GM18870 (cell line): ENCODE measurements at regions not wholly inside any gene's neighbourhood (a gene's known extent, or its start where the extent isn't known, plus 50 kb on each side); places are given as distances from the start of the nearest gene placed in this dataset.

Experiments
- ATAC-seq: cut with Tn5 transposase; IDR thresholded peaks from one replicate; pipeline ENCODE4 v1.9.1; 2021; ENCODE audit warnings: moderate library complexity; ENCODE audit not compliant: unreplicated experiment

DNA sequence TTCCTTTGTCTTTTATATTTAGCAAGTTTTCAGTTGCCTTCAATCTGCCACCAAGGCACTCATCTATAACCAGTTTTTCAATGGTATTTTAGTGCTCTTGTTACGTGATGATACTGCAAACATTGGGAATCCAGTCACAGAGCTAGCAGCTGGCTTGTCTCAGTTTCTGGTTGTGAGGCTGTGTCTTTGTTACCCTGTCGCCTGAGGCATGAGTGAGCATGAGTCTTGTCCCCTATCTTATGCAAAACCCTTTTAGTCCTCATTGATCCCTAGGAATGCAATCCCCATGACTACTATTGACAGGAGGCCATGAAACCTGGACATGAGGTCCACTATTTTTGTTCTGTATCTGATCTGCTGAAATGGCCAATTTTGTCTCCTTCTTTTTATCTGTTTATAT, 391.0 kb downstream of the LMO7 start:
- ATAC-seq: no peak

DNA sequence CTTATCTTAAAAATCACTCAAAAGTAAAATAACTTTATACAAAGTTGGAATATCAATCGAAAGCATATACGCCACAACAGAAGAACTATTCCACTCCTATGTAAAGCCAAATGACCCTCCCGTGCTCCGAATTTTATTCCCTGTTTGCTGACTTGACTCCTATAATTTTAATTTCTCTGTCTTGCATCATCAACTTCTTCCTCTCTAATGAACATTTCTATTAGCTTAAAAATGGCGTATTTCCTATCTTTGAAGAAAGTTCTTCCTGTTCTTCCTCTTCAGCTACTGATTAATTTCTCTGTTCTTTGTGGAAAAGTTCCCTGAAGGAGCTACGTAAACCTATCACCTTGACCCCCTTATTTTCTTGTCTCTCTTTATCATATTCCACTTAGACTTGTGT, 389.3 kb downstream of the LMO7 start:
- ATAC-seq: no peak

DNA sequence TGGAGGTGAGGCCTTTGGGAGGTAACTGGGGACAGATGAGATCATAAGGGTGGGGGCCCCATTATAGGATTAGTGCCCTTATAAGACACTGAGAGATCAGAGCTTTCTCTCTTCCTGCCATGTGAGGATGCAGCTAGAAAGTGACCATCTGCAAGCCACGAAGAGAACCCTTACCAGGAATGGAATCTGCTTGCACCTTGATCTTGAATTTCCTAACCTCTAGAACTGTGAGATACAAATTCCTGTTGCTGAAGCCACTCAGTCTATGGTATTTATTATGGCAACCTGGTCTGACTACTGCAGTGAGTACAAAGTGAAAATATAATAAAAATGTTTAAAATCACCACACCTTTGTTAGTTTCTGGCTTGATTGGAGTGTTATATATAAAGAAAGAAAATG, 388.0 kb downstream of the LMO7 start:
- ATAC-seq: no peak

DNA sequence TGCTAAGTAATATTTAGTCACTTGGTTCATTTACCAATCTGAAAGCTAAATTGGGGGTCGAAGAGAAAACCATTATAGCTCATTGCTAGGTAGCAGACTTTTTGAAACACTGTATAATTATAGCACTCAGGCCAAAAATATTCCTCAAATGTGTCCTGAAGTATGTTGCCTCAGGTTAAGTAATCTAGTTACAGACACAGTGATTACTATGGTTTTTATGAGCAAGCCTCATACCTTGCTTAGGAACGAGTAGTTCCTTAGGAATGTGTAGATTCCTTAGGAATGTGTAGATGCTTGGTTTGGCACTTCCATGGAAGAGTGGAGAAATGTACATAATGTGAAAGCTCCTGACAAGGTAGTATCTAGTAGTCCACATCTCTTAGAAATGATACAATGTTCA, 387.5 kb downstream of the LMO7 start:
- no peak for ATAC-seq

DNA sequence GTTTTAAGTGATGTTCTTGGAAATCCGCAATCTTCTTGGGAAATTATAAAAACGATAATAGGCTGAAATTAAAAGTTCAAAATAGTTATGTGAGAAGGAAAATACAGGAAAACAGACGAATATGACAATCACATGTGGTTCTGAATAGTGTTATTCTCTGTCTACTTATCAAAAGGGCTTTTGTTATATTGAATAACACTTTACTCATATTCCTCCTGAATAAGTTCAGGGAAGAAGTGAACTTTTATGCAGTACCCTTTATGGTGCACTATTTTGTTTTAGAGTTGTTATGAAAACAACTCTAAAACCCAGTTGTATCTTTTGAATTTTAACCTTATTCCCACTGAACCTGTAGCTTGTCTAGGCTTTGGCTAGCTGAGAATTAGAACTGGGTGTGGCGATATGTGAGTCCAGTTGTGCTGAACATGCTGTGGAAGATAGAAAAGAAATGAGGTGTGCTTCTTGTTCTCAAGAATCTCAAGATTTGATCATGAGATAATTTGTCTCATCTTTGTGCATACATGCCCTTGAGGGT, 384.4 kb downstream of the LMO7 start:
- ATAC-seq: no peak

DNA sequence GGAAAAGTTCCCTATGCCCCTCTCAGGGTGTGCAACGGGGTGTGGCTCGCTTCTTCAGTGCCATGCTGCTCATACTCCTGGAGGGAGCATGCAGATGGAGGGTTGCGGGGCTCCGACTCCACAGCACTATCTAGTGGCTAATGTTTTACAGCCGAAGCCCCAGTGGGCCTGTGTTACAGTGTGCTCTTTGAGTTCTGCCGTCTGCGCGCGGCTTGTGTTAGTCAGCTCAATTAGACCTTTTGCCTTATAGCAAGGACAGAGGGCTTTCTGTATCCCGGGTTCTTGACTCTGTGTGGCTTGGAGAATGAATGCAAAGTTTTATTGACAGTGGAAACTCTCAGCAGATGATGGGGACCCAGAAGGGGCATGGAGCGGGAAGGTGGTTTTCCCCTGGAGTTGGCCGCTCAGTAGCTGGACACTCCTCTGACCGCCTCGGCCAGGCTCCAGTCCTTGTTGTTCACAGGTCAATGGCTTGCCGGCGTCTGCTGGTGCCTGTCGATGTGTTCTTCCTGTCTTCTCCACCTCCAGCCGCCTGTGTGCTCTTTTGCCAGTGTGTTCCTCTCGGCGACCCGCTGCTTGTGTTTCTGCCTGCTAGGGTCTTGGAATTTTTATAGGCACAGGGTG, 383.4 kb downstream of the LMO7 start:
- no peak for ATAC-seq

DNA sequence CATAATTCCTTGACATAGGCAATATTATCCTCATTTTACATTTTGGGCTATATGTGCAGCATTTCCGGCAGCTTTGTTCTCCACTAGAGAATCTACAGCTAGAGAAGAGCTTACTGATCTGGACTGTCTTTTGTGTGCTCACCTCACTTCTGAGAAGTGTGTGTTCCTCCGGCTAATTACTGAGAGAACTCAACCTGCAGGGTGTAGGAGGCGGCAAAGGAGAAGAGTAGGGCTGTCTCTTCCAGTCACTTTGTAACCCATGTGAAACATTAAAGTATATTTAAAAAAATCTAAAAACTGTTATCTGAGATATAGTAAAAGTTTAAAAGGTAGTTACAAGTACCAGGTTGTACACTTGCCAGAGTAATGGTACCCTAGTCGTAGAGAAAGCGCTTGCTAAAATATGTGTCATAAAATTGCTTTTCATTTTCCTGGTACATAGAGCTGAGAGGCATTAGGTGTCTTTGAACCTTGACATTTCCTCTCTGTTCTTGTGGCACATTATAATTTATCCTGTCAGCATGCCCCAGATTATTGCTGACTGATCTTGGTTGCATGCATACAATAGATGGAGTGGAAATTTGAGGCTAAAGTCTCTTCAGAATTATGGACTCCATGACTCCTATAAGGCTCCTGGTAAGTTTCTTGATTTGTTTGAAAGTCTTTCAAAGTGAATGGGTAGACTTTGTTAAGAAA, 381.9 kb downstream of the LMO7 start:
- no peak for ATAC-seq

DNA sequence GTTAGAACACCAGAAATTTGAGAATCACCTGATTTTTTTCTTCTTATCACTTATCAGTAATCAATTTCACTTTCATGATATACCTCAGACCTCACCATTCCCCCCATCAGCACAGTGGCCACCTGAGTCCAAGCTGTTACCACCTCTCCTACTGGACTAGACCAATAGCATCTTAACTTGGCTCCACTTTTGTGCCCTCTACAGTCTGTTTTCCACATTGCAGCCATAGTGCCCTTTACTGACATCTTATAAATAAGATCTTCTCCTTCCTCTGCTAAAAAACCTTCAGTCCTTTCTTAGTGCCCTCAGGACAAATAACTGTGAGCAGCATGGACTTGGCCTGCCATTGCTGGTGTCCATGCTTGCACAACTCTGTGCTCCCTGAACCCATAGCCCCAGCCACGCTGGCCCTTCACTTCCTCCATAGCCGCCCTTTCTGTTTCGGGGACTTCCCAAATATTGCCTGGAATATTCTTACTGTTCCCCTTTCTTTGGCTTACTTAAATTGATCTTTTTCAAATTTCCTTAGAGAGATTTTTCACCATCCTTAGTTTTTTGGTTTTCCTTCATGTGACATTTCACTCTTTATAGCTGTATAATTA, 380.8 kb downstream of the LMO7 start:
- ATAC-seq: peak; percentile 69

DNA sequence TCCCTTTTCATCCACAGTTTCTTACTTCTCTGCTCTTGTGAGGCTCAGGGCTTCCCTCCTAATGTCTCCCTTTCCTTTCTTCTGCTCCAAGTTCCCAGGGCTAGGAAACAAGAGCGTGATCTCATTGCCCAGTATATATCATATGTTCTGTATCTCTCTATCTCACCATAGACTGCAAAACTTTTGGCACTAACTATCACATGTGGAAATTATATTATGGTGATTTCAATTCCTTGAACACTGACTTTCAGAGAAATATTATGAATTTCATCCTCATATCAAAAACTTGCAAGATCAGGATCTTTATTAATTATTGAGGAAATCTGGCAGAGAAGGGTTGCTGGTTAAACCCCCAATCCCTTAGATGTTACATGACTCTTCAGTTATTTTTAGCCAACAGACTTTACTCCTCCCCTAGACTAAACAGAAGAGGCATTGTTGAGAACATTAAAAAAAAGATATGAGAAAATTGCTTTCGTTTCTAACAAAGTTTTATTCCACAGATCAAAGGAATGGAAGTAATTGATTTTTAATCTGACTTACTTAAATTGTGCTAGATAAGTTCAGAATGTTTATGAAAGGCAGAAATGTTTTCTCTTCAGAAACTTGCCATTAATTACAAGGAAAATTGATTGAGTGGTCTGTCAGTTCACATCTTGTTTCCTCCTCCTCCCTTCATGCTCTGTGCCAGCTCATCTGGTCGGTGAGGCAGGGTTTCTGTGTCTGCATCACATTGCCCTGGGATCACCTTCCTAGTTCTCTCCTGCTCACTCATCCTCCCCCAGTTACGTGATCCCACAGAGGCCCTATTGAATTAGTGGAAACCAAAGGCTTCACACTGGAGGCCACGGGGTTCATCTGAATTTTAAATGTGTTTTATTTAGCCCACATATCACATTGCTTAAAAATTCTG, 378.5 kb downstream of the LMO7 start:
- ATAC-seq: no peak

DNA sequence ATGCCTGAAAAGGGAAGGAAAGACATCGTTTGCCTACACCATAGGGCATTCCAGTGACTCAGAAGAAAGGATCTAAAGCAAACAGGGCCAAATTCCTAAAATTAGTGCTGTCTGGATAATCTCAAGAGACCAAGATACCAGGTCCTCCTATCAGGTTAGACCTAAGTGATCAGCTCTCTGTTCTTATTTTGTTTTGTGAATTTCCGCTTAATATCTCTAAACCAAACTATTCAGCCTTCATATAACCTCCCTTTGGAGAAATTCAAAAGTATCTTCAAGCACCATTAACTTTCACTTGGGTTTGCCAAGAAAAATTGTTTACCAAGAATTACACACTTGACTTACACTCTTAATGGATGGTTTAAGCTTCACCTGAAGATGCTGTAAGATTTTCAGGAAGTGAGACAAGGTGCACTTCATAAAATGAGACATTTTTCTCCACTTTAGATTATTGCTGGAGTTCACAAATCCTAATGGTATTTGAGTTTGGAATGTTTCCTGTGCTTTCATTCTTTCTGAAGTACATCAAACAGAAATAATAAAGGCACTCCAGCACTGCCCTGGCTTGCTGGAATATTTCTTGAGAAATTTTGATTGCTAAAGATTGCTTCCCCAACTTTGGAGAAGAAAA, 376.1 kb downstream of the LMO7 start:
- no peak for ATAC-seq

DNA sequence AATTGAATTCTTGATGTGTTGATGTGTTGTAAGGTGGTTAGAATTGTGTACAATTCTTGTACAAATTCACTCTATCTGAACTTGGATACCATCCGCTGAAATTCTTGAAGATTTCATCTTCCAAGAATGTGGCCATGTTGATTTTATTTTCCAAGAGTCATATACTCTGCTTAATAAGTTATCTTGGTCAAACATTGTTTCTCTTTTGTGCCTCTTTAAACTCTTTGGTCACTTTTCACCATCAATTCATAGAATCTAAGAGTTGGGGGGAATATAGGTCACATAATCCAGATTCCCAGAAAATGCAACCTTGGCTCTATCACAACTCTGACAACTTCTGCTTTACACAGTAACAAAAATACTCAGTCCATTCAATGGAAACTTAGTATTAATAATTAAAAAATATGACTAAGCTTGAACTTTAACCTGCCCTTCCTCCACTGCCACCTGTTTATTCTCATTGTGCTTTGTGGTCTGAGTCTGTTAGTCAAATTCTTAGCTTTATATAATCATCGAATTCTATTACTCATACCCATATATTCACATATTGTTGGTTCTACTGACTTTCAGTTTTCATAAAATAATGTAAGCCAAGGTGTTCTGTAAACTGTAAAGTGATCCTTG, 373.2 kb downstream of the LMO7 start:
- ATAC-seq: peak; percentile 88

DNA sequence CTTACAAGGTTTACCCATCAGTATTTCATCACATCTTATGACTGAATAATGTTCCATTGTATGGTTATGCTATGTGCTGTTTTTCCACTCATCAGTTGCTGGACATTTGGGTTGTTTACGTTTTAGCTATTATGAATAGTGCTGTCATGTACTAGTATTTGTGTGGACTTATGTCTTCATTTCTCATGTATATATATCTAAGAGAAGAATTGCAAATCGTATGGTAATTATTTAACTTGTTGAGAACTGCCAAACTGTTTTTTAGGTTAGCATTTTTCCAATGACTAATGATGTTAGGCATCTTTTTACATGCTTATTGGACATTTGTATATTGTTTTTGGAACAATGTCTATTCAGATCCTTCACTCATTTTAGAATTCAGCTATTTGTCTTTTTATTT, 368.3 kb downstream of the LMO7 start:
- ATAC-seq: no peak

DNA sequence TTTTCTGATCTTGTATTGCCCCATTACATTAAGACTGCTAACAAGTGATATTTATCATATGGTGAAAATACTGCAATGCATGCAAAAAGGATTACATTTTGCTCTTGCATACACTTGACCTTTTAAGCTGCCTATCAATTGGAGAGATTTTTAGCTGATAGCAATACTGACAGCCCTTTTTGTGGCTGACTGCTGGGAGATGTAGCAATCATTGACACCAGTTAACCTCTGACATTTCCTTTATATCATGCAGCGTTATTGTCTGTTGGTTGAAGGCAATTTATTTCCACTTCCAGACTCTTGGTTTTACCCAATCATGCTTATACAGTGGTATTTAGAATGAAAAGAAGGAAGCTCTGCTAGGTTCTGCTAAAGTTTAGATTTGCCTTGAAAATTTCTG, 364.0 kb downstream of the LMO7 start:
- no peak for ATAC-seq

DNA sequence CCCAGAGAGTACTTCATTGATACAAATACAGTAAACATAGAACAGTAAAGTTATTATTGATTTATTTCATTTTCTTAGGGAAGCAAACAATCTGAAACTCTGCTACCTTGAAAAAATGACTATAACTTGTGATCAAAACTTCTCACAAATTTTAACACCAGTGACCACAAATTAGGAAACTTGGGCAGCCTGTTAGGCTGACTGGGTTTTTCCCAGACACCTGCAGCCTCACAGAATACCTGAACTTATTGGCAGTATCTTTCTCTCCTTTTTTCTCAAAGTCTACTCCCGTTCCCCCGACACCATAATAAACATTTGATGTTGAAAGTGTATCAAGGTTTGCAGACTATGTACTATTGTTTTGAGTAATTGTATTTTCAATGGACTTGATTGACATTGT, 360.5 kb downstream of the LMO7 start:
- no peak for ATAC-seq

DNA sequence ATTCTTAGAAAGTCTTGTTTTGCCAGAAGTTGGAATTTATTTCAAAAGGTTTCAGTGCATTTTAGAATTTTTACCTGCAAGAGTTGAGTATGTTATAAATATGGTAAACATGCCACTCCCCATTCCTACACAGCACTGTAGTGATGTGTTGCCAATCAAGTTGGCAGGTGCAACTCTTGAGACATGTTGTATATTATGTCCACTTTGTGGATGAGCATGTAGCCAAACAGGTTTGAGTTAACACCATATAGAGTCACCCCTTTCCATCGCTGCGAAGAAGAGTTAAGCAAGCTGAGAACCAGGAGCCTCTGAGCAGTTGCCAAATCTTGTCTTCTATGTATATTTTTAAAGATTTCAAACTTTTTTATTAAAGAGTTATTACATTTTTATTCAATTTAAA, 359.8 kb downstream of the LMO7 start:
- ATAC-seq: no peak

DNA sequence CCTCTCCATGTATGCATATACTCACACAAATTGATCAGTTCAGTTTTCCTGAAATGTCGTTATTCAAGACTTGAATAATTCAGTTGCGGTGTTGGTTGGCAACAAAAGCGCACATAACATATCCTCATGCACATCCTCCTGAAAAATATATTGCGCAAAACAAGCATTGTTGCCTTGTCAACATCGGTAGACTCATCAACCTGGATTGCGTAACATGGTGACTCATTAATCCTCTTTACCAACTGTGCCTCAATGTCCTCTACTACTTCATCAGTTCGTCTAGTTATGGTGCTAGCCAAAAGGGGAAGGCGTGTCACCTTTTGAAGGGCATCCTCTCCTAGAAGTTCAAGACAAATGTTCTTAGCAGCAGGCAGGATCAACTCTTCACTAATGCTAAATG, 357.7 kb downstream of the LMO7 start:
- ATAC-seq: no peak

DNA sequence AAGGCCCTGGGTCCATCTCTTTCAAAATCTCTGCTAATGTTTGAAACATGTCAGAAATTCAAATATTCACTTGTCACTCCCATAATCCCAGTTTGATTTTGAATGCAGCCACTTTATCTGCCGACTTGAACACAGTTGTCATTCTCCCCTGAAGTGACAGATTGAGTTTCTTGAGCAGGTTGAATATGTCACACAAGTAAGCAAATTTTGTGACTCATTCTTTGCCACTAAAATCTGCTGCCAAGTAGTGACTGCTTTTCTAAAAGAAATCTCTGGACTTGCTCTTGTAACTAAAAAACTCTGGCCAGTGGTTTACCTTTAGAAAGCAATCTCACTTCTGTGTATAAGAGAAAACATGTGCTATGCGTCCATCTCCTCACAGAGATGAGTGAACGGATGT, 357.1 kb downstream of the LMO7 start:
- ATAC-seq: no peak

DNA sequence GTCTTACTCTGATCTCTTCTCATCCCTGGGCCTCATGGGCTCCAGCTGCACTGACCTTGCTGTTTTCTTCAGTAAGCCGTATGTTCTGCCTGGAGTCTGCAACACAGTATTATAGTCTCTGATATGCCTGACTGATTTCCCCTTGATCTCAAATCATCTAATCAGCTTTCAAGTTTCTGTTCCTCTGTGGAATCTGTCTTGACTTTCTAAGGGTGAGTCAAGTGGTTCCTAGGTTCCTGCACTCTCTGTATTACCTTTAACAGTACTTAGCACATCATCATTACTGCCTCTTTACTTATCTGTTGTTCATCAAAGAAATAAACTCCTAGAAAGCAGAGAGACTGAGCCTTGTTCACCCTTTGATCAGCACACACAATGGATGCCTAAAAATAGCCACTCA, 350.7 kb downstream of the LMO7 start:
- peak; percentile 99 for ATAC-seq

DNA sequence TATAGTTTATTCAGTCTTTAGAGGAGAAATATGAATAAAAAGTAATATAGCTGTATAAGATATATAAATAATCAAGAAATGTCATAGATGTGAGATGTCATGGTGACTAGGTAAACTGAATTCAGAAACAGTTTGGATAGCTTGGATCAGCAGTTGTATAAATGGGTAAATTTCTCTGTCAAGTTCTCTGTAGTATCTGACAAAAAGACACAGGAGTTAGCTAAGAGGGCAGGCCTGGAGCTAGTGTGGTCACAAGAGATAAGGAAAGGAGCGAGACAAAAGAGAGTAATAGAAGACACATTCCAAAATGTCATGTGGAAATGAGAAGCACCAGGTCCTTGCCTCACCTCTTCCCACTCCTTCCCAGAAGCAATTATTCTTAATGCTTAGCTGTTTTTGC, 349.0 kb downstream of the LMO7 start:
- ATAC-seq: no peak

DNA sequence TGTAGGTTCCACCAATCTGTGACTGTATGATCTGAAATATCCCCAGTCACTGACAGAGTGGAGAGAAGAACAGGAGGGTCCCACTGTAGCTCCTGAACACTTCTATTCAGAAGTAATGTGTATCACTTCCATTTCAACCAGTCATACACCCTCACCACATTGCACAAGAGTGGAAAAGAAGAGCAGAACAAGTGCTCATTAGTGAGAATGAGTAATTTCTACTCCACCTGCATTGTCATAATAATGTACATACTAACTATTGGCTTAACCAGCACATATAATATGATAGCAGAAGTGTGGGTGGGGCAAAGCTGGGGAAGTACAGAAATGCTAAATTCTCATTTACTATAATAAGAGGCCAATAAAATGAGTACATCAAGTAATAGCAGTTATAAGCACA, 342.7 kb downstream of the LMO7 start:
- ATAC-seq: no peak
